B cell (primary cell): ENCODE measurements at regions not wholly inside any gene's neighbourhood (a gene's known extent, or its start where the extent isn't known, plus 50 kb on each side); places are given as distances from the start of the nearest gene placed in this dataset.

Source experiments
- ATAC-seq: fragments of 200-7000 bp; cut with Tn5 transposase; one replicate; pipeline ENCODE4 v1.10.0; 2021; ENCODE audit warnings: low read depth, mild to moderate bottlenecking, moderate number of reproducible peaks, moderate library complexity
- CTCF ChIA-PET: fragments of 350-600 bp; sonication (Branson Sonifier 250); formaldehyde crosslinking; loops from one replicate; lab custom pipeline; 2021; ENCODE audit warnings: antibody characterized with exemption, inconsistent platforms; lab: Charles Lee
- POLR2A ChIA-PET: fragments of 350-600 bp; sonication (Branson Sonifier 250); formaldehyde crosslinking; loops from one replicate; lab custom pipeline; 2021; ENCODE audit warnings: antibody characterized with exemption; lab: Charles Lee
- DNase-seq: peaks from one replicate; pipeline ENCODE4 v3.0.0; 2013
- H2AFZ ChIP-seq: 2 replicates; pipeline ENCODE4 v1.6.1; 2012; ENCODE audit warnings: mild to moderate bottlenecking, low read depth, low read length; ENCODE audit not compliant: insufficient read depth, poor library complexity, severe bottlenecking
- H3K27ac ChIP-seq, 2 donors: 1 replicate in 1 of 2; 2 replicates in 1 of 2; pipeline ENCODE4 v1.5.1; 2012 to 2013; ENCODE audit warnings: low read length in 2 of 2, mild to moderate bottlenecking in 2 of 2, moderate library complexity in 1 of 2
- H3K27me3 ChIP-seq, 4 experiments: fragments of 200-600 bp in 1 of 4; sonication (generic) in 1 of 4; replicated peaks in 1 of 4; 1 replicate in 2 of 4; 2 replicates in 2 of 4; pipeline versions ENCODE4 v1.6.1 to v1.7.0; 2013 to 2016; ENCODE audit warnings: low read length in 3 of 4, mild to moderate bottlenecking in 2 of 4, mixed read lengths in 1 of 4, moderate library complexity in 1 of 4; ENCODE audit not compliant: insufficient read depth in 4 of 4, control insufficient read depth in 3 of 4; ENCODE audit errors: control extremely low read depth in 1 of 4
- H3K36me3 ChIP-seq, 2 experiments: replicated peaks in 1 of 2; 1 replicate in 1 of 2; 2 replicates in 1 of 2; pipeline versions ENCODE4 v1.6.1 to v1.7.1; 2013; ENCODE audit warnings: low read length in 1 of 2; ENCODE audit not compliant: insufficient read depth in 2 of 2, control insufficient read depth in 1 of 2; ENCODE audit errors: control extremely low read depth in 1 of 2, extremely low read depth in 1 of 2
- H3K4me1 ChIP-seq, 2 donors: fragments of 200-600 bp in 1 of 2; sonication (generic) in 1 of 2; 1 replicate in 1 of 2; 2 replicates in 1 of 2; pipeline versions ENCODE4 v1.5.1 to v1.6.1; 2013 to 2017; ENCODE audit warnings: low read length in 2 of 2; ENCODE audit not compliant: control insufficient read depth in 2 of 2, insufficient read depth in 2 of 2
- H3K4me2 ChIP-seq: replicated peaks from 2 replicates; pipeline ENCODE3; 2012; ENCODE audit warnings: mild to moderate bottlenecking, low read depth, low read length; ENCODE audit not compliant: poor library complexity, severe bottlenecking
- H3K4me3 ChIP-seq, 5 experiments: fragments of 200-600 bp in 1 of 5; sonication (generic) in 1 of 5; 1 replicate in 3 of 5; 2 replicates in 2 of 5; pipeline versions ENCODE4 v1.5.1 to v1.7.0; 2011 to 2016; ENCODE audit warnings: low read length in 4 of 5, mild to moderate bottlenecking in 4 of 5, low read depth in 2 of 5, control low read depth in 1 of 5, moderate library complexity in 1 of 5; ENCODE audit not compliant: insufficient read depth in 1 of 5; ENCODE audit errors: control extremely low read depth in 1 of 5, extremely low read depth in 1 of 5
- H3K79me2 ChIP-seq: fragments of 200-600 bp; sonication (generic); one replicate; pipeline ENCODE4 v1.6.0; 2016; ENCODE audit warnings: low read length; ENCODE audit not compliant: control insufficient read depth, insufficient read depth
- H3K9ac ChIP-seq: fragments of 200-600 bp; sonication (generic); 2 replicates; pipeline ENCODE4 v1.6.1; 2017; ENCODE audit warnings: mild to moderate bottlenecking, low read length, moderate library complexity
- H3K9me3 ChIP-seq, 3 donors: one replicate each; pipeline versions ENCODE4 v1.6.1 to v1.7.1; 2013; ENCODE audit warnings: low read length in 2 of 3; ENCODE audit not compliant: control insufficient read depth in 2 of 3, insufficient read depth in 1 of 3; ENCODE audit errors: control extremely low read depth in 1 of 3
- H4K20me1 ChIP-seq: 2 replicates; pipeline ENCODE4 v1.6.0; 2012; ENCODE audit warnings: mild to moderate bottlenecking, low read length; ENCODE audit not compliant: insufficient read depth, control insufficient read depth, poor library complexity, severe bottlenecking
- H3K27ac Mint-ChIP-seq: one replicate; pipeline ENCODE4 v1.8.0; 2021; ENCODE audit warnings: mixed read lengths
- H3K27me3 Mint-ChIP-seq: one replicate; pipeline ENCODE4 v1.8.0; 2021; ENCODE audit warnings: mixed read lengths
- H3K4me1 Mint-ChIP-seq: one replicate; pipeline ENCODE4 v1.8.0; 2021; ENCODE audit warnings: mixed read lengths
- H3K4me3 Mint-ChIP-seq: one replicate; pipeline ENCODE4 v1.8.0; 2021; ENCODE audit warnings: mixed read lengths
- H3K9me3 Mint-ChIP-seq: one replicate; pipeline ENCODE4 v1.8.0; 2022; ENCODE audit warnings: mixed read lengths; ENCODE audit not compliant: insufficient read depth
- EZH2 ChIP-seq: IDR thresholded peaks from 2 replicates; pipeline ENCODE4 v1.6.1; 2012; ENCODE audit warnings: borderline replicate concordance, low read depth, mild to moderate bottlenecking, moderate library complexity, low read length; ENCODE audit not compliant: insufficient read depth, poor library complexity, severe bottlenecking
- WGBS: methylation state at CpG from one replicate; pipeline ENCODE4 v1.1.5; 2013; ENCODE audit warnings: missing lambda C conversion rate; ENCODE audit not compliant: insufficient coverage; 5-methylcytosine and 5-hydroxymethylcytosine counted together
- intact Hi-C: fragments of 100-400 bp; cut with micrococcal nuclease; formaldehyde crosslinking; loops from one replicate; pipeline ENCODE4 v1.10.0; 2022
- TF ChIP-seq, protein P1 (sequence below): fragments of 200-600 bp; IDR thresholded peaks from one replicate; pipeline ENCODE4 v1.8.0; 2022; ENCODE audit warnings: antibody characterized with exemption, mild to moderate bottlenecking

- H4K20me1 ChIP-seq, result no peaks in the 10 kb centered on the region
- no peaks in the 10 kb centered on the region for H3K79me2 ChIP-seq
- no peaks in the 10 kb centered on the region for H3K4me1 ChIP-seq
- no peak overlapping the region for H3K4me3 ChIP-seq
- no peak for ATAC-seq
- no peak overlapping the region for H3K4me2 ChIP-seq
- Mint-ChIP-seq H3K4me1 (no peaks in the 10 kb centered on the region), H3K27me3 (peaks cover 42% of the 10 kb centered on the region), H3K27ac (no peak overlapping the region), H3K4me3 (no peak overlapping the region), H3K9me3 (no peaks in the 10 kb centered on the region)
- no peaks in the 10 kb centered on the region for H3K36me3 ChIP-seq
- intact Hi-C loops, result no loop called here
- peaks cover 0 to 3% (median 0%) of the 10 kb centered on the region in 4 experiments for H3K27me3 ChIP-seq
- H2AFZ ChIP-seq, result no peak overlapping the region
- TF ChIP-seq, protein P1, sequence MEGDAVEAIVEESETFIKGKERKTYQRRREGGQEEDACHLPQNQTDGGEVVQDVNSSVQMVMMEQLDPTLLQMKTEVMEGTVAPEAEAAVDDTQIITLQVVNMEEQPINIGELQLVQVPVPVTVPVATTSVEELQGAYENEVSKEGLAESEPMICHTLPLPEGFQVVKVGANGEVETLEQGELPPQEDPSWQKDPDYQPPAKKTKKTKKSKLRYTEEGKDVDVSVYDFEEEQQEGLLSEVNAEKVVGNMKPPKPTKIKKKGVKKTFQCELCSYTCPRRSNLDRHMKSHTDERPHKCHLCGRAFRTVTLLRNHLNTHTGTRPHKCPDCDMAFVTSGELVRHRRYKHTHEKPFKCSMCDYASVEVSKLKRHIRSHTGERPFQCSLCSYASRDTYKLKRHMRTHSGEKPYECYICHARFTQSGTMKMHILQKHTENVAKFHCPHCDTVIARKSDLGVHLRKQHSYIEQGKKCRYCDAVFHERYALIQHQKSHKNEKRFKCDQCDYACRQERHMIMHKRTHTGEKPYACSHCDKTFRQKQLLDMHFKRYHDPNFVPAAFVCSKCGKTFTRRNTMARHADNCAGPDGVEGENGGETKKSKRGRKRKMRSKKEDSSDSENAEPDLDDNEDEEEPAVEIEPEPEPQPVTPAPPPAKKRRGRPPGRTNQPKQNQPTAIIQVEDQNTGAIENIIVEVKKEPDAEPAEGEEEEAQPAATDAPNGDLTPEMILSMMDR, result no peak
- TF ChIP-seq EZH2, result no peak
- no peak overlapping the region for H3K9ac ChIP-seq
- WGBS, result 92% methylated on average over 2 of the region's 2 CpGs
- ChIA-PET CTCF (no interaction called here), POLR2A (no interaction called here)
- H3K27ac ChIP-seq, result no peak overlapping the region
- DNase-seq, result no peak
- H3K9me3 ChIP-seq, result no peaks in the 10 kb centered on the region
These were observed 77.8 kb upstream of the CCN6 start for GRCh38 chr6:111976139-111976538.

- no peak for DNase-seq
- TF ChIP-seq, protein P1, result no peak
- no peak for TF ChIP-seq EZH2
- H3K36me3 ChIP-seq, result no peaks in the 10 kb centered on the region
- H3K9me3 Mint-ChIP-seq, result no peaks in the 10 kb centered on the region
- no peak overlapping the region for H3K4me3 Mint-ChIP-seq
- WGBS, result 78% methylated on average over 3 of the region's 3 CpGs
- no peak overlapping the region for H3K27ac Mint-ChIP-seq
- H2AFZ ChIP-seq, result no peak overlapping the region
- CTCF ChIA-PET, result no interaction called here
- H3K9ac ChIP-seq, result no peak overlapping the region
- POLR2A ChIA-PET, result no interaction called here
- no peaks in the 10 kb centered on the region for H4K20me1 ChIP-seq
- no peaks in the 10 kb centered on the region for H3K9me3 ChIP-seq
- no peaks in the 10 kb centered on the region for H3K4me1 ChIP-seq
- peaks cover 0 to 3% (median 0%) of the 10 kb centered on the region in 4 experiments for H3K27me3 ChIP-seq
- no peak overlapping the region for H3K4me3 ChIP-seq
- no peak for ATAC-seq
- H3K27me3 Mint-ChIP-seq, result peaks cover 40% of the 10 kb centered on the region
- H3K4me2 ChIP-seq, result no peak overlapping the region
- no peaks in the 10 kb centered on the region for H3K4me1 Mint-ChIP-seq
- intact Hi-C loops, result no loop called here
- H3K79me2 ChIP-seq, result no peaks in the 10 kb centered on the region
- no peak overlapping the region for H3K27ac ChIP-seq
These were observed 75.3 kb upstream of the CCN6 start for GRCh38 chr6:111978532-111979149.
